WTC11 (cell line): ENCODE measurements at regions not wholly inside any gene's neighbourhood (a gene's known extent, or its start where the extent isn't known, plus 50 kb on each side); places are given as distances from the start of the nearest gene placed in this dataset.

Source experiments
- ATAC-seq: fragments of 200-7000 bp; cut with Tn5 transposase; 2 replicates; pipeline ENCODE4 v1.10.0; 2021; ENCODE audit warnings: mild to moderate bottlenecking, moderate library complexity
- CTCF ChIA-PET: fragments of 300-600 bp; sonication (Branson Sonifier 250); formaldehyde crosslinking; loops from one replicate; lab custom pipeline; 2021; ENCODE audit warnings: antibody characterized with exemption; lab: Charles Lee
- POLR2A ChIA-PET: fragments of 350-600 bp; sonication (Branson Sonifier 250); formaldehyde crosslinking; loops from one replicate; lab custom pipeline; 2021; ENCODE audit warnings: antibody characterized with exemption; lab: Charles Lee
- DNase-seq: peaks from one replicate; pipeline ENCODE4 v3.0.0; 2021; ENCODE audit warnings: low spot score
- H3K27ac Mint-ChIP-seq: 2 replicates; pipeline ENCODE4 v1.8.0; 2021; ENCODE audit warnings: mixed read lengths
- H3K27me3 Mint-ChIP-seq: 2 replicates; pipeline ENCODE4 v1.8.0; 2021; ENCODE audit warnings: low read depth, mild to moderate bottlenecking, moderate library complexity, mixed read lengths
- H3K36me3 Mint-ChIP-seq: 2 replicates; pipeline ENCODE4 v1.8.0; 2021; ENCODE audit warnings: mixed read lengths
- H3K4me1 Mint-ChIP-seq: 2 replicates; pipeline ENCODE4 v1.8.0; 2022; ENCODE audit warnings: mixed read lengths
- H3K4me3 Mint-ChIP-seq: 2 replicates; pipeline ENCODE4 v1.8.0; 2021; ENCODE audit warnings: mild to moderate bottlenecking, moderate library complexity, mixed read lengths
- H3K9me3 Mint-ChIP-seq: 2 replicates; pipeline ENCODE4 v1.8.0; 2021; ENCODE audit warnings: mixed read lengths
- AR ChIP-seq: fragments of 250-450 bp; sonication (Bioruptor Pico); IDR thresholded peaks from 2 replicates; pipeline ENCODE4 v1.9.0; 2021; ENCODE audit warnings: mild to moderate bottlenecking
- ATF1 ChIP-seq: sonication (generic); formaldehyde crosslinking; IDR thresholded peaks from 2 replicates; pipeline ENCODE4 v1.8.1; 2023; ENCODE audit warnings: mild to moderate bottlenecking, moderate library complexity, missing genetic modification reagents
- MXD4 ChIP-seq: fragments of 250-450 bp; sonication (Bioruptor Pico); IDR thresholded peaks from 2 replicates; pipeline ENCODE4 v1.8.0; 2021; ENCODE audit warnings: mild to moderate bottlenecking, moderate library complexity, borderline replicate concordance
- OVOL2 ChIP-seq: fragments of 250-450 bp; sonication (Bioruptor Pico); IDR thresholded peaks from 2 replicates; pipeline ENCODE4 v1.9.0; 2021; ENCODE audit warnings: mild to moderate bottlenecking, borderline replicate concordance
- PREB ChIP-seq: sonication (generic); formaldehyde crosslinking; IDR thresholded peaks from 2 replicates; pipeline ENCODE4 v1.8.1; 2022; ENCODE audit warnings: mild to moderate bottlenecking, missing genetic modification reagents, moderate library complexity, borderline replicate concordance
- RORB ChIP-seq: fragments of 250-450 bp; sonication (Bioruptor Pico); IDR thresholded peaks from 2 replicates; pipeline ENCODE4 v1.9.0; 2021; ENCODE audit warnings: mild to moderate bottlenecking
- SMAD4 ChIP-seq: sonication (generic); formaldehyde crosslinking; IDR thresholded peaks from 2 replicates; pipeline ENCODE4 v1.8.0; 2022; ENCODE audit warnings: mild to moderate bottlenecking, missing genetic modification reagents
- TEAD1 ChIP-seq: sonication (generic); formaldehyde crosslinking; IDR thresholded peaks from 2 replicates; pipeline ENCODE4 v1.8.0; 2022; ENCODE audit warnings: mild to moderate bottlenecking, missing genetic modification reagents
- USF1 ChIP-seq: sonication (generic); formaldehyde crosslinking; IDR thresholded peaks from 2 replicates; pipeline ENCODE4 v1.8.0; 2022; ENCODE audit warnings: mild to moderate bottlenecking, missing genetic modification reagents
- ZNF263 ChIP-seq: sonication (generic); formaldehyde crosslinking; IDR thresholded peaks from 2 replicates; pipeline ENCODE4 v1.8.1; 2022; ENCODE audit warnings: low read depth, mild to moderate bottlenecking, moderate library complexity, missing genetic modification reagents
- ZNF532 ChIP-seq: fragments of 250-450 bp; sonication (Bioruptor Pico); IDR thresholded peaks from 2 replicates; pipeline ENCODE4 v1.9.0; 2021; ENCODE audit warnings: mild to moderate bottlenecking, borderline replicate concordance
- ZSCAN18 ChIP-seq: fragments of 250-450 bp; sonication (Bioruptor Pico); IDR thresholded peaks from 2 replicates; pipeline ENCODE4 v2.1.2; 2022; ENCODE audit warnings: mild to moderate bottlenecking, moderate library complexity

- no peak for TF ChIP-seq AR (CRISPR knock-in tag)
- TF ChIP-seq ZNF532 (CRISPR knock-in tag): no peak
- no peak for TF ChIP-seq SMAD4 (CRISPR knock-in tag)
- TF ChIP-seq MXD4: no peak
- TF ChIP-seq PREB: no peak
- no peak for TF ChIP-seq ATF1 (CRISPR knock-in tag)
- TF ChIP-seq TEAD1 (CRISPR knock-in tag): no peak
- no peak for TF ChIP-seq RORB (CRISPR knock-in tag)
- TF ChIP-seq OVOL2 (CRISPR knock-in tag): no peak
- TF ChIP-seq ZSCAN18 (CRISPR knock-in tag): no peak
- no peak for TF ChIP-seq ZNF263
Measured at GRCh38 chr2:20884829-20885228, 61.9 kb upstream of the LDAH start (continued).

GRCh38 chr2:20882466-20883170 is 59.7 kb upstream of the LDAH start:
- POLR2A ChIA-PET: no interaction called here
- peaks cover 13% of the 10 kb centered on the region for H3K36me3 Mint-ChIP-seq

More at GRCh38 chr2:20882466-20883170, 59.7 kb upstream of the LDAH start:
- peaks cover 7% of the 10 kb centered on the region; the same call in 1 of the 2 replicates for H3K27me3 Mint-ChIP-seq
- ATAC-seq: no peak
- TF ChIP-seq USF1: no peak
- TF ChIP-seq, all 79 proteins: peak for 0
- peaks cover 65% of the 10 kb centered on the region for H3K9me3 Mint-ChIP-seq
- H3K4me1 Mint-ChIP-seq: no peaks in the 10 kb centered on the region
- no peak overlapping the region for H3K27ac Mint-ChIP-seq
- no peak overlapping the region for H3K4me3 Mint-ChIP-seq
- no peak for DNase-seq
- CTCF ChIA-PET: no interaction called here
